ENCODE measurements at regions not wholly inside any gene's neighbourhood (a gene's known extent, or its start where the extent isn't known, plus 50 kb on each side); places are given as distances from the start of the nearest gene placed in this dataset.

- TF ChIP-seq REST (IDR thresholded peaks at IDR 0.05; ENCODE audit: borderline replicate concordance) (no peak), TAF1 (IDR thresholded peaks at IDR 0.05; ENCODE audit: low read depth) (no peak), CTCF (IDR thresholded peaks at IDR 0.05; ENCODE audit: poor library complexity, severe bottlenecking) (no peak), RAD21 (conservative IDR thresholded peaks at IDR 0.05) (no peak), EZH2 (IDR thresholded peaks at IDR 0.05; ENCODE audit: borderline replicate concordance, insufficient read depth, low read length, poor library complexity, severe bottlenecking) (no peak), EP300 (conservative IDR thresholded peaks at IDR 0.05; ENCODE audit: poor library complexity, severe bottlenecking) (no peak), POLR2AphosphoS5 (IDR thresholded peaks at IDR 0.05) (no peak), SMC3 (conservative IDR thresholded peaks at IDR 0.05; ENCODE audit: poor library complexity) (no peak), MXI1 (conservative IDR thresholded peaks at IDR 0.05; ENCODE audit: poor library complexity, severe bottlenecking) (no peak)
Measured at GRCh38 chr12:76622351-76622750, 62.8 kb upstream of the OSBPL8 start.

Measured in neural cell (in vitro differentiated cells).